CD4-positive, alpha-beta T cell treated with Interleukin-17A for 1 hour (primary cell): ENCODE measurements at regions not wholly inside any gene's neighbourhood (a gene's known extent, or its start where the extent isn't known, plus 50 kb on each side); places are given as distances from the start of the nearest gene placed in this dataset.

ENCODE experiments used
- DNase-seq: peaks from one replicate; pipeline ENCODE4 v3.0.0-alpha.2; 2020

GRCh38 chr2:100192300-100192699, 49.9 kb upstream of the AFF3 start:
- DNase-seq: no peak
